Mammary epithelial cell (primary cell): ENCODE measurements at regions not wholly inside any gene's neighbourhood (a gene's known extent, or its start where the extent isn't known, plus 50 kb on each side); places are given as distances from the start of the nearest gene placed in this dataset.

ENCODE experiments used
- CTCF ChIP-seq, 2 donors: IDR thresholded peaks in 1 of 2; conservative IDR thresholded peaks in 1 of 2; 2 replicates each; pipeline ENCODE4 v1.5.1; 2011 to 2012; ENCODE audit warnings: inconsistent platforms in 2 of 2, low read length in 2 of 2, mild to moderate bottlenecking in 2 of 2, control low read depth in 1 of 2, low read depth in 1 of 2; ENCODE audit not compliant: insufficient read depth in 1 of 2; ENCODE audit errors: extremely low read depth in 1 of 2
- EZH2 ChIP-seq: IDR thresholded peaks from 2 replicates; pipeline ENCODE4 v1.6.1; 2012; ENCODE audit warnings: low read length, inconsistent platforms, borderline replicate concordance

DNA sequence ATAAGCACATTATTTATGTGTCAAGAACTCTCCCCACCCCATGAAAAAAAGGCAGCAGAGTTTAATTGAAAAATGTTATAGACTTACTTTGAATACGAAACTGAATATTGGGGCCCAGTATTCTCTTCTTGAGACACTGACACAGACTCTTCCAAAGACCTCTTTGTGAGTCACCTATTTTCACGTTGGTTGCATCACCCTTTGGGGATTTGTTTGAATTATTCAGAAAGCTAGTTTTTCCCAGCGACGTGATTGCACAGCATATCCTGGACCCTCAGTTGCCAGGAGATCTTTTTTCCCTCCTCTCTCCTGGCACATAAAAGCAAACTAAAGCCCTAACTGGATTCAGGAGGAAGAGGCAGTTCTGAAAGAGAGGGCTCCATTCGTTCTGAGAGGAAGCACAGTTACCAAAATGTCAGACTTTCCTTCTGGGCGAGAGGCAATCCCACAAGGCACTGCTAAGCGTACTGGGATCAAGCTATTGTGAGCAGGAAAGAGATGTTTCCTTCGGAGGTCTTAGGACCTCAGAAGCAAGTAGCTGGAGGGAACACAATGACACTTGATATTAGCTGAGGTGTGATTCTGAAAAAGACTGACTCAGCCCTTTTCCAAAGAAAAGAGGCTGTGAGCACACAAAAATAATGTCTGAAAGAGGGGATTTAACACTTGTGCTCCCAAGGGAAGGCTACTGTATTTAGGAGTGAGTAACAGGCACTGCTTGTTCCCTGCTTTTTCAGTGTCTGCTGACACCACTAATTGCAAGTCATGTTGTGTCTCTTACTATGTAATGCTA lies 65.8 kb upstream of the CADPS start:
- TF ChIP-seq CTCF (conservative IDR thresholded peaks at IDR 0.05 in 1 of 2, IDR thresholded peaks at IDR 0.05 in 1 of 2; ENCODE audit: extremely low read depth in 1 of 2, insufficient read depth in 1 of 2, low read depth in 1 of 2, low read length in 2 of 2) (no peak), EZH2 (no peak)
